ENCODE measurements at regions not wholly inside any gene's neighbourhood (a gene's known extent, or its start where the extent isn't known, plus 50 kb on each side); places are given as distances from the start of the nearest gene placed in this dataset.

DNA sequence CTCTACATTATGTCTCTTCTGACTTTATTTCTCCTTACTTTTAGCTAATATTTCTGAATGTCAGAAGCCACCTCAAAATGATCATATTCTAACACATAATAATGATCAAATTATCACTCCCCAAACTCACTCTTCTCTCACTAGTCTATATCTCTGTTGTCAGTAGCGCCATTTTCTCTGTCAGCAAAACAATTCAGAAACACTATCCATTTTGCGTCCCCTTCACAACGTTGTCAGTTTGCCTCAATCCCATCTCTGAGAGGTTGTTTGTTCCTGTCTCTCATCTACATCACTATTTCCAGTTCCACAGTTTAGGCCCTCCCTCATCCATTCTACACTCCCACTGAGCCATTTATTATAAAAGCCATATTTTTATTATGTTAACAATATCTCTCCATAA, 1376.3 kb upstream of the ACVR2A start:
- TF ChIP-seq, protein P1, sequence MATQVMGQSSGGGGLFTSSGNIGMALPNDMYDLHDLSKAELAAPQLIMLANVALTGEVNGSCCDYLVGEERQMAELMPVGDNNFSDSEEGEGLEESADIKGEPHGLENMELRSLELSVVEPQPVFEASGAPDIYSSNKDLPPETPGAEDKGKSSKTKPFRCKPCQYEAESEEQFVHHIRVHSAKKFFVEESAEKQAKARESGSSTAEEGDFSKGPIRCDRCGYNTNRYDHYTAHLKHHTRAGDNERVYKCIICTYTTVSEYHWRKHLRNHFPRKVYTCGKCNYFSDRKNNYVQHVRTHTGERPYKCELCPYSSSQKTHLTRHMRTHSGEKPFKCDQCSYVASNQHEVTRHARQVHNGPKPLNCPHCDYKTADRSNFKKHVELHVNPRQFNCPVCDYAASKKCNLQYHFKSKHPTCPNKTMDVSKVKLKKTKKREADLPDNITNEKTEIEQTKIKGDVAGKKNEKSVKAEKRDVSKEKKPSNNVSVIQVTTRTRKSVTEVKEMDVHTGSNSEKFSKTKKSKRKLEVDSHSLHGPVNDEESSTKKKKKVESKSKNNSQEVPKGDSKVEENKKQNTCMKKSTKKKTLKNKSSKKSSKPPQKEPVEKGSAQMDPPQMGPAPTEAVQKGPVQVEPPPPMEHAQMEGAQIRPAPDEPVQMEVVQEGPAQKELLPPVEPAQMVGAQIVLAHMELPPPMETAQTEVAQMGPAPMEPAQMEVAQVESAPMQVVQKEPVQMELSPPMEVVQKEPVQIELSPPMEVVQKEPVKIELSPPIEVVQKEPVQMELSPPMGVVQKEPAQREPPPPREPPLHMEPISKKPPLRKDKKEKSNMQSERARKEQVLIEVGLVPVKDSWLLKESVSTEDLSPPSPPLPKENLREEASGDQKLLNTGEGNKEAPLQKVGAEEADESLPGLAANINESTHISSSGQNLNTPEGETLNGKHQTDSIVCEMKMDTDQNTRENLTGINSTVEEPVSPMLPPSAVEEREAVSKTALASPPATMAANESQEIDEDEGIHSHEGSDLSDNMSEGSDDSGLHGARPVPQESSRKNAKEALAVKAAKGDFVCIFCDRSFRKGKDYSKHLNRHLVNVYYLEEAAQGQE (IDR thresholded peaks at IDR 0.05; ENCODE audit: unreplicated experiment), result no peak
- TF ChIP-seq POLR2AphosphoS5 (IDR thresholded peaks at IDR 0.05; ENCODE audit: low read depth) (no peak), EZH2 (IDR thresholded peaks at IDR 0.05; ENCODE audit: low read depth, unreplicated experiment) (no peak), EZH2phosphoT487 (IDR thresholded peaks at IDR 0.05; ENCODE audit: unreplicated experiment) (no peak), JUNB (IDR thresholded peaks at IDR 0.05; ENCODE audit: unreplicated experiment) (no peak)
- TF ChIP-seq, protein P2, sequence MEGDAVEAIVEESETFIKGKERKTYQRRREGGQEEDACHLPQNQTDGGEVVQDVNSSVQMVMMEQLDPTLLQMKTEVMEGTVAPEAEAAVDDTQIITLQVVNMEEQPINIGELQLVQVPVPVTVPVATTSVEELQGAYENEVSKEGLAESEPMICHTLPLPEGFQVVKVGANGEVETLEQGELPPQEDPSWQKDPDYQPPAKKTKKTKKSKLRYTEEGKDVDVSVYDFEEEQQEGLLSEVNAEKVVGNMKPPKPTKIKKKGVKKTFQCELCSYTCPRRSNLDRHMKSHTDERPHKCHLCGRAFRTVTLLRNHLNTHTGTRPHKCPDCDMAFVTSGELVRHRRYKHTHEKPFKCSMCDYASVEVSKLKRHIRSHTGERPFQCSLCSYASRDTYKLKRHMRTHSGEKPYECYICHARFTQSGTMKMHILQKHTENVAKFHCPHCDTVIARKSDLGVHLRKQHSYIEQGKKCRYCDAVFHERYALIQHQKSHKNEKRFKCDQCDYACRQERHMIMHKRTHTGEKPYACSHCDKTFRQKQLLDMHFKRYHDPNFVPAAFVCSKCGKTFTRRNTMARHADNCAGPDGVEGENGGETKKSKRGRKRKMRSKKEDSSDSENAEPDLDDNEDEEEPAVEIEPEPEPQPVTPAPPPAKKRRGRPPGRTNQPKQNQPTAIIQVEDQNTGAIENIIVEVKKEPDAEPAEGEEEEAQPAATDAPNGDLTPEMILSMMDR (conservative IDR thresholded peaks at IDR 0.05; ENCODE audit: low read depth in 2 of 2), result no peak
- TF ChIP-seq, protein P3, sequence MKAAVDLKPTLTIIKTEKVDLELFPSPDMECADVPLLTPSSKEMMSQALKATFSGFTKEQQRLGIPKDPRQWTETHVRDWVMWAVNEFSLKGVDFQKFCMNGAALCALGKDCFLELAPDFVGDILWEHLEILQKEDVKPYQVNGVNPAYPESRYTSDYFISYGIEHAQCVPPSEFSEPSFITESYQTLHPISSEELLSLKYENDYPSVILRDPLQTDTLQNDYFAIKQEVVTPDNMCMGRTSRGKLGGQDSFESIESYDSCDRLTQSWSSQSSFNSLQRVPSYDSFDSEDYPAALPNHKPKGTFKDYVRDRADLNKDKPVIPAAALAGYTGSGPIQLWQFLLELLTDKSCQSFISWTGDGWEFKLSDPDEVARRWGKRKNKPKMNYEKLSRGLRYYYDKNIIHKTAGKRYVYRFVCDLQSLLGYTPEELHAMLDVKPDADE (IDR thresholded peaks at IDR 0.05), result no peak

Data from GM23338 (cell line).